Transverse colon (tissue), 3 donors: ENCODE measurements at regions not wholly inside any gene's neighbourhood (a gene's known extent, or its start where the extent isn't known, plus 50 kb on each side); places are given as distances from the start of the nearest gene placed in this dataset.

Experiments
- CTCF ChIP-seq, 5 experiments: fragments of 200-600 bp in 3 of 5; fragments of 450-650 bp in 2 of 5; sonication (generic) in 3 of 5; IDR thresholded peaks; 1 replicate in 2 of 5; 2 replicates in 3 of 5; pipeline ENCODE4 v1.5.1; 2016 to 2017; ENCODE audit warnings: antibody characterized with exemption in 5 of 5, inconsistent platforms in 3 of 5, mild to moderate bottlenecking in 2 of 5, moderate library complexity in 1 of 5
- EP300 ChIP-seq: sonication (generic); formaldehyde crosslinking; IDR thresholded peaks from one replicate; pipeline ENCODE4 v1.6.1; 2017; ENCODE audit warnings: antibody characterized with exemption, low read depth
- POLR2A ChIP-seq: fragments of 450-650 bp; IDR thresholded peaks from one replicate; pipeline ENCODE4 v1.6.1; 2016; ENCODE audit warnings: antibody characterized with exemption, mild to moderate bottlenecking, moderate library complexity

GRCh38 chr13:39130301-39130700 lies 92.0 kb downstream of the NHLRC3 start:
- TF ChIP-seq POLR2A (no peak), CTCF (IDR thresholded peaks at IDR 0.05) (no peak), EP300 (no peak)
